HG03159 (cell line): ENCODE measurements at regions not wholly inside any gene's neighbourhood (a gene's known extent, or its start where the extent isn't known, plus 50 kb on each side); places are given as distances from the start of the nearest gene placed in this dataset.

Experiments used
- ATAC-seq: cut with Tn5 transposase; IDR thresholded peaks from one replicate; pipeline ENCODE4 v1.9.1; 2021; ENCODE audit warnings: mild to moderate bottlenecking, moderate library complexity; ENCODE audit not compliant: unreplicated experiment

DNA sequence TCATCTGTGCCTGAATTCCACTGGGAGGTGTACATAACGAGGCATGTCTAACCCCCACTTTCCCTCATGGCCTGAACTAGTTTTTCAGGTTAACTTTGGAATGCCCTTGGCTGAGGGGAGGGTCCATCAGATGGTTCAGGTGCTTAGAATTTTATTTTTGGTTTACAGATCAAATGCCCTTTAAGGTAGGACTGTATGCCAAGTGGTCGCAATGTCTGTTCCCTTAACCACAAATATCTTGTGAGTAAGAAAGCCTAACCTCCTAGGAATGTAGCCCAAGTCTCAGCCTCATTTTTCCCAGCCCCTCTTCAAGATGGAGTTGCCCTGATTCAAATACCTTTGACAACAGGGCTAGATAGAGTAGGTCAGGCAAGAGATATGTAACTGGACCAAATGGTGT is 78.4 kb downstream of the RNASET2 start:
- no peak for ATAC-seq

DNA sequence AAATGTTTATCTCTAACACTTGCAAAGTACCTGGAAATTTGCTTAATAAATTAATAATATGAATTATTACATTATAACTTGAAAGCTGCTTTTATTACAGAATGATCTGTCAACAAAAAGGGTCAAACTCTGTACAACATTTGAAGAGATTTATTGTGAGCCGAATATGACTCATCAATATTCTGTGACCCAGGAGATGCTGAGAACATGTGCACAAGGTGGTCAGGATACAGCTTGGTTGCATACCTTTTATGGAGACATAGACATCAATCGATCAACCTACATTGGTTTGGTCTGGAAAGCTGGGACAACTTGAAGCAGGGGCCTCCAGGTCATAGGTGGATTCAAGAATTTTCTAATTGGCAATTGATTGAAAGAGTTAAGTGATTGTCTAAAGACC is 79.0 kb downstream of the RNASET2 start:
- no peak for ATAC-seq

DNA sequence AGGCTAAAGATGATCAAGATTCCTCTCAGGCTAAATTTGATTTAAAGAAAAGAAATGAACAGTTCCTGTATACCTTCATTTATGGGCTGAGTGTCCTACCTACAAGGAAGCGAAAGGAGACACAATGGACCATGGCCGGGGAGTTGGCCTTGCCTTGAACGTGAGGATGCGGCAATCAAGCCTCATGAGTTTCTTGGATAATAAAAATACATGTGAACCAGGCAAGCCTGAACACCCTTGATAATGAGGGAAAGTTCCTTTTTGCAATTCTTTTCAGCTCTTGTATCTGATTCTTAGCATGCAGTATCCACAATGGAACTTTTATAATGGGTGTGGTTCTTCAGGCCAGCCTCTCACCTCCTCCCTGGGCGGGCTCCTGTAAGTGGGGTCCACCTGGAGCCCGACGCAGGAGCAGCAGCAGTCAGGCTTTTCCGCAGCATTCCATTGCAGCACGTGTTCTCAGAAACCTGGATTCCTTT is 83.8 kb downstream of the RNASET2 start:
- no peak for ATAC-seq

DNA sequence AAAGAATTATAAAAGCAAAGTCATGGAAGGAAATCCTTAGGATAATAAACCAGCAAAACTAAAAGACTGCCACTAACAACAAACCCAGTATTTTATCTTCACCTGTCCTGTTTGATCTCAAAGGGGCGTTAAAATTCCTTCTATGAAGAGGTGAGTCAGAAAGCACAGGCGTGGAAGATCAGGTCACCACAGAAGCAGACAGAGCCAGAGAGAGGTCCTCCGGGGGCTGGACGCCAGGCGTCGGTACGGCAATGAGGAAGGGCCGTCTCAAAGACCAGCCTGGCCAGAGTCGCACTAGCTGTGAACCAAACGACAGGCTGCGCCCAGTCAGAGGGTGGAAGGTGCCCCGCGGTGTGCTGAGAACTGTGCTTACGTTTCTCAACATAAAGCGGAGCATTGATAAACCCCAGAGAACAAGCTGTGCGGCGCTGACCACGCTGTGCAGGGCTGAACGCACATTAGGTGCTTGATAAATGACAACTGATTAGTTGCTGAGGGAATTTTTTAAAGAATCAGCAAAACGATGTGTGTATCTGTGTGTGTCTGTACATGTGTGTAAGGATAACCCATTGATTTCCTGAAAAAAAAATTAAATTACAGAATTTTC is 85.6 kb downstream of the RNASET2 start:
- no peak for ATAC-seq

DNA sequence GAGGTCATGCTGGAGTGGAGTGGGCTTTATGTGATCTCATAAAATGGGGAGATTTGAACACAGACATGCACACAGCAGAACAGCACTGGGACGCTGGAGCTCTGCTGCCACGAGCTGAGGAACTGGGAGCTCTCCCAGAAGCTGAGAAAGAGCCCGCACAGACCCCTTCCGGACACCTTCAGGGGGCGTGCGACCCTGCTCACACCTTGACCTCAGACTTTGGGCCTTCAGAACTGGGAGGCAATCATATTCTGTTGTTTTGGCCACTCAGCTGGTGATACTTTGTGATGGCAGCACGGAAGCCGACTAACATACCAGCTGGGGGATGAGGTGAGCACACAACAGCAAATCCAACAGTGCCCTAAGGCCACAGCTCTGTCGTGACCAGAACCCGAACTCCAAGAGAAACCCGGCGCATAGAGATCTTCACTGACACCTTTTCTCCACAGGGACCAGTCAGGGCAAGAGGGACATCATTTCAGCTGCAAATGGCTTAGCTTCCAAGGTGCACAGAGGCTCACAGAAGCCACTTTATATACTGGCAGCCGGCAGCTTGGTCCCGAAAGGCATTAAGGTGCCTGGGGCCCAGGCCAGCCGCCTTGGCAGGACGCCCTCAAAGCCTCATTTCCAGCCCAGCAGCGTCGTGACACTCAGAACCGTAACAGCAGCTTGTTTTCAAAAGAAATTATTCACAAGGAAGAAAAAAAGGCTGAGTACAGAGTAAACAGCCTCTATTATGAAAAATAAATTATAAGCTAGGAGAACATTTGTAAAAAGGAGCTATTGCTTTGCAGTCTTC is 89.3 kb downstream of the RNASET2 start:
- ATAC-seq = no peak

DNA sequence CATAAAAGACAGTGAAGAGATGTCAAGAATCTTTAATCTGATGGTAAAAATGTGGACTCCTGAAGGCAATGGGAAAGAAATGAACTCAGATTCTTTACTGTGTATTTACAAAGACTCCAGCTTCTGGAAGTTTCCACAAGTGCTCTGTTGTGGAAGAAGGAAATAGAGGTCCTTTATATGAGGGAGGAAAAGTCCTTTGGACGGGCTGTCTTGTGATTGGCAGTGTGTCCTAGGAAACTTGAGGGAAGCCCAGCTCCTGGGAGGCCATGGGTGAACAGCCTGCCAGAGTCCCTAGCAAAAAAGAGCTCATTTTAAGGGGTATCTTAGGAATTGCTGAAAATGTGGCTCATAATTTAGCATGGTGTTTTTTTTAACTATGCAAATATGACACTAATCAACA is 92.0 kb downstream of the RNASET2 start:
- no peak for ATAC-seq

DNA sequence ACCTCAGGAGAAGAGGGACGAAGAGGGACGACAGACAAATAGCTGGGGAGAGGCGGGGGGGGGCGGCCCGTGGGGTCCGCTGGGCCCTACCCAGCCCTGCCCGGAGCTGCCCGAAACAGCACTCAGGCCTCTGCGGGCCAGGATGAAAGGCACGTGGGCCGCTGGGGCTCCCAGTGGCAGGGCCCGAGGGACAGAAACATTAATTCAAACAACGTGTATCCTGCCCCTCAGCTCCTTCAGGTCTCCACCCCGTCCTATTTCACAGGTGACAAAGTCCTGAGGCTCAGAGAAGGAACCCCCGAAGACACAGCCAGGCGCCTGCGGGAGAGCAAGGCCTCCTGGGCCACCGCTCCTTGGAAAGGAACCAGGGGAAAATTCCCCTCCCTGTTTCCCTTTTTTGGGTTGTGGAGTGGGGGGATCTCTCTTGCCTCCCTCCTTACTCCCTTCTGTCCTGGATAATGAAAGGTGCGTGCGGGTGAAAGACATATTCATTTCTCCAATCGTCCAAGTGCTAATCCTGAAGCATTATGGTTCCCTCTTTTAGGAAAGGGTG is 93.3 kb downstream of the RNASET2 start:
- ATAC-seq = peak; percentile 41

DNA sequence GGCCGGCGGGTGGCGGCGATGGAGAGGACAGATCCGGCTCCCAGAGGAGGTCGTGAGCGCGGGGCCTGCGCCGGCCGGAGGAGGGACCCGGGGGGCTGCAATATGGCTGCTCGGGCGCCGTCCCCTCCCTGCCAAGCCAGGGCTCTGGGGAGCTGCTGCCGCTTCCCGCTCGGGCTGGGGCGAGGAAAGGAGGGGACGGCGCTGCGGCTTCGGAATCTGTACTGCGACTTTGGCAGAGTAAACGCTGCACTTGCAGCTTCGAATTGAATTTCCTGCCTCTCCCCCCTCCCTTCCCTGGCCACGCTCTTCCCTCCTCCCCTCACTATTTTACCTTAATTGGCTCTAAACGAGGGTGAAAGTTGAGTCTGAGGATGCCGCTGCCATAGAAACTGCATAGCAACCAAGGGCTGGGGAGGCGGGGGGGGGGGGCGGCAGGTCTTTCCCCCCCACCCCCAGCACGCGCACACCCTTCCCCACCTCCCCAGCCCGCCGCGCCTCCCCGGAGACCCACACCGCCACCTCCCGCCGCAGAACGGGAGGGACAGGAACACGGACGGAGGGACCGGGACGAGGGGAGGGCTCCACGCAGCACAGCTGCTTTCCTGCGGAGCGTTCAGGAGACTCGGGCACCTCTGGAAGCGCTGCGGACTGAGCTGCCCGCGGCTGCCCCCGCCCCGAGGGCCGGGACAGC is 93.9 kb downstream of the RNASET2 start:
- ATAC-seq = peak; percentile 41

DNA sequence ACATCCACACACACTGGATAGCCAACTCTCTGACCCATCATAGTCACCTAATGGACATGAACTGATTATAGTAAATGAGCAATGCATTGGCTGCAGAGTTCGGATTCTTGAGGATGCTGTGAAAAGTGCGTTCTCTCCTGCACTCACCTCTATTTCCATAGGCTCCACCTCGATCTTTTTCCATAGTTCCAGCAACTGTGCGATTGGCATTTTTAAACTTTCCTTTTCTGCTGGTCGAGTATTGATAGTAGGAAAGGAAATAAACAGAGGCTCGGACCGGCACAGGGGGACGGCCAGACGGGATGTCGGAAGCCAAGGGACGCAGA is 94.4 kb downstream of the RNASET2 start:
- no peak for ATAC-seq

DNA sequence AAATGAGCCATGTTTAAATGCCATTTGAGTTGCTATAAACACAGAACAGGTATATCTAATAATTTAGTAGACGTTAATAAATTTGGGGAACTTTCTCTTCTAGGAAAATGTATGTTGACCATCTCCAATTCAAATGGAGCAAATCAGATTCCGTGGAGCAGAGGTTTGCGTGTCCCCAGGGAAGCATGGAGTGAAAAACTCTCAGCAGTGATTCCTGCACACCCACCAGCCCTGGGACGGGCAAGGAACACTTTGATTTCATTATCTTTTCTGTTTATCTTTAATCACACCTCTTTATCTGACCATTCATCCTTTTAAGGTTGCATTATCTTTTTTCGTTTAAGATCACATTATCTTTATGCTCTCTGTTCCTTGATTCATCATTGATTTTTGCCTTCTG is 95.0 kb downstream of the RNASET2 start:
- ATAC-seq = no peak

DNA sequence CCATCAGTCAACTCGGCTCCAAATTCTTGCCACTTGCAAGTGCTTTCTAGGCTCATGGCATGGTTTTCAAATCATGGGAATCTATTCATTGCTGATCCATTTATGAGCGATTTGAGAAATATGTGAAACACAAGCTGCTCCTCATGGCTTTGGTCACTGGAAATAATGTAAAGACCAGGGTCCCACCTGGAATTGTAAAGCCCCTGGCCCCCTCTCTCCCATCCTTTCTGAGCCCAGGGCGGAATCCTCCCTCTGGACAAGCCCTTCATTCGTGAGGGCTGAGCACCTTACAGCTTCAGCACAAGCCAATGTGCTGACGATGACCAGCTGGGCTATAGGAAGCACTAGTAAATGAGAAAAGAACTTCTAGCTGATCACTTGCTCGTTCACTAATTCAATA is 96.0 kb downstream of the RNASET2 start:
- no peak for ATAC-seq

DNA sequence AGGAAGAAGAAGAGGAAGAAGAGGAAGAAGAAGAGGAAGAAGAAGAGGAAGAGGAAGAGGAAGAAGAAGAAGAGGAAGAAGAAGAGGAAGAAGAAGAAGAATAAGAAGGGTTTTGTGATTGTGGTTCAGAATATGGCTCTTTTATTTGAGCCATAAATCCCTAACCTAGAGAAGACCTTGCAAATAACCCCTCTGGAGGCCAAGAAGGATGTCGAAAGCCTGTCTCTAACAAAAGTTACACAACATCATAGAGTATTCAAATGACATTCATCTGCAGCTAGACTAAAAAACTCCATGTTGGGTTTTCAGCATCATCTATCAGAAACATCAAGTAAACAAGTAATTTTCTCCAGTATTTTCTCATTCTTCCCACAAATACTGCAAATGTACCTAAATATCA is 100.9 kb downstream of the RNASET2 start:
- ATAC-seq = no peak

DNA sequence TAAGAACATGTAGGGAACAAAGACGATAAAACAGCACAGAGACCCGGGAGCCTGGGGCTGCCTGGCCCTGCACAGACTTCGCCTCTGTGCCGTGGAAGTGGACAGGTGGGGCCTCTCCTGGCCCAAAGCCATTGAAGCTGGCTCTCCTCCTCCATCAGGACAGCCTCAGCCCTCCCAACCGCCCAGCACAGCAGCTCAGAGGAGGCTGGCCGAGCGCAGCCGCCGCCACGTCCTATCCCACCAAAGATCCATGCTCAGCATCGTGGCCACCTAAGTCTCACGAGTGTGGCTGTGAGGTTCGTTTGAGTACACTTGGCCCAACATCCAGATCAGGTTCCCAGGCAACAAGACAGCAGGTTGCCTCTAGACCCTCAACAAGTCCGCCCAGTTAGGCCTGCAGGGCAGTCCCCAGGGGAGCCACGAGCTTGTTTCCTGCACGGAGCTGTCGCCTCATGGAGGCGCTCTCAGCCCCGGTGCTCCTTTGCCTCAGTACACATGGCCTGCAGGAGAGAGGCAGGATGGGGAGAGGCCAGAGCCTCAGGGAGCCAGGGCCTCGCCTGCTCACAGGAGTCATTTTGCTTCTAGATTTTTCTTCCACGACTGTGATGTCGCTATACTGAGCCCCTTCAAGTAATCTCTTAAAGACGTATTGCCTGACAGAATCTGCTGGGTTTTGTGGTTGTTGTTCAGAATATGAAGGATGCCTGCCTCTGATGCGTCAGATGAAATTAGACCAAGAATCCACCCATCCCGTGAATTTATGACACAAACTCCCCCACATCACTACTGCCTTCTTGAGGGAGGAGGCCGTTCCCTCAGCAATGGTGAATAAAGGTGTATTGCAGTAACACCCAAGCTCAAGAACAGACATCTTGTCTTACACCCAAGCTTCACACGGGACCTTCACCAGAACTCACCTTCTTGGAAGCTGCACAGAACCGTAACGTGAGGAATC is 102.7 kb downstream of the RNASET2 start:
- no peak for ATAC-seq

DNA sequence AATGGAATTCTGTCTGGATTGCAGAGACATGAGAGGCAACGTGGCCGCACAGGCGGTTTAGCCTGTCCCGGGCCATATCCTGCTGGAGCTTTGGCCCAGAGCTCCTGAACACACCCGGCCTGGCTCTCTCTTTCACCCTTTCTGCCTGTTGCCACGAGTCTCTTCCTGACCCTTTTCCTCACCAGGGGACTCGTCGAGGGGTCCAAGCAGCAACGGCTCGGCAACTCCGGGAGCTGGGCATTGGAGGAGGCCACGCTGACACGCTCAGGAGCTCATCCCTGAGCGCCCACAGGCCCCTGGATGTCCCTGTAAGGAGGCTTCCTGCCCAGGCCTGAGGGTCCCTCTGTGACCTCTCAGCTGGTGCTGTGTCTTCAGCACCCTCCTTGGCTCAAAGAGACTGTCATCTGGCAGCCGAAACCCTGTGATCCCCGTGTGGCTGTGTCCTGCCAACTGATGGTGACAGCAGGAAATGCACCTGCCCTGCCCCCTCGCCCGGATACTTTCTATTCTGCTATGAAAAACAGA is 103.8 kb downstream of the RNASET2 start:
- ATAC-seq = no peak

DNA sequence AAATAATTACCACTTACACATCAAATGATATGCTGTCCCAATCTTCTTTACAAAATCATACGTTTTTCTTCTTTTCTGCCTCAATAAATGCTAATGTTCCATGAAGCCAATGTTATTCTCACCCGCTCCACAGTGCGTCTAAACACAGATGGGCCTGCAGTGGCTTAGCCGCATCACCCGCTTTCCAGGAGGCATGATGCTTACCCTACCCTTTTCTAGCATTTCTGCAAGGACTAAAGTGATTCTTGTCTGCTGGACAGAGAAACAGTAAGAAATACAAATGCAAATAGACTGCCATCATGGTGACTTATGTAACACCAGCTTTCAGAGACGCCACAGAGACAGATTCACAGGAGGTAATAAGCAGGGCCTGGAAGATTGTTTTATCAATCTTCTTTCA is 104.4 kb downstream of the RNASET2 start:
- ATAC-seq = no peak

DNA sequence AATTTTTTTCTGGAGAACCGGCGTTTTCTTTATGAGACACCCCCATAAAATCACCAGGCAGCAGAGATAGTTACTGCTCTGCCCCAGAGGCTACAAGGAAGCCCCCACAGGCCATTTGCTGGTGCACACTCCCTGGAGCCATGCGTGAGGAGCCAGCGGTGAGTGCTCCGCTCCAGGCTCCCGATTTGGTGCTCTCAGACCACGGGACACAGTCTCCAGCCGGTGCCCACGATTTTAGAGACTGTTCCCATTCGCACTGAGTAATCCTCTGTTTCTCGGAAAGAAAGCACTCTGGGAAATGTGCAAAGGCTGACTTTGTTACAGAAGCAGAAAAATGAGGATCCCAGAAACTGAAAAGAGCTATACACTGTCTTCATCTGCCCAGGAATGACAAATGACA is 104.9 kb downstream of the RNASET2 start:
- ATAC-seq = no peak

DNA sequence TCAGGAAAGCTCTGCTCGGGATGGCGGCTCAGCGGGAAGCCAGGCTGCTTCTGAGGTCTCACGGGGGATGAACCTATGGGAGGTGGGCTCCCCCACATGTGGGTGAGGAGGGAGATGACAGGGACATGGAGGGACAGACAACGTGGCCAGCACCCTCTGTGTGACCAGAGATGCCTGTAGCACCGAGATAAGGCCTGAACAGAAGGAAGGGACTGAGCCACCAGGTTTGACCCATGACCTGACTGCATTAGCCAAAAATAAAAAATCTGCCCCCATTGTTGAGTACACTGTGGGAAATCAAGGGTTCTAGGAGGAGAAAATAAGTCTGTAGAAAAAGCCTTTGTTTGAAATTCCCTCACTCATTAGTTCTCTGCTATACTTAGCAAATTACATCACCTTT is 105.7 kb downstream of the RNASET2 start:
- no peak for ATAC-seq

DNA sequence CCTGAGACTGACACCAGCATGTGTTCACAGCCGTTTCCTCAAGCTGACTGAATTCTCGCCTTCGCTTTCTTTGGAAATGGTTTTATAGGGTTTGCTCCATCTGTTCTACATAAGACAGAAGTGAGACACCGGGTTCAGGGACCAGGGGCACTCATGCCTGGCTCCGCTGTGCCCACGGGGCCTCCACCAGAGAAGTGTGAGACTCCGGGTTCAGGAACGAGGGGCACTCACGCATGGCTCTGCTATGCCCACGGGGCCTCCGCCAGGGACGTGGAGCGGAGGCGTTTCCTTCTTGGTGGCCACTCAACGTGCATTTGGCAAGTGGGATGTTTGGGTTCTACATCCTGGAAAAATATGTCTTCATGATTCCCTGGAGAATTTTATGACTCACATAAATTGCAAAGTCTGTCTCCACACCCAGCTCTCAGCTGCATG is 106.6 kb downstream of the RNASET2 start:
- no peak for ATAC-seq

DNA sequence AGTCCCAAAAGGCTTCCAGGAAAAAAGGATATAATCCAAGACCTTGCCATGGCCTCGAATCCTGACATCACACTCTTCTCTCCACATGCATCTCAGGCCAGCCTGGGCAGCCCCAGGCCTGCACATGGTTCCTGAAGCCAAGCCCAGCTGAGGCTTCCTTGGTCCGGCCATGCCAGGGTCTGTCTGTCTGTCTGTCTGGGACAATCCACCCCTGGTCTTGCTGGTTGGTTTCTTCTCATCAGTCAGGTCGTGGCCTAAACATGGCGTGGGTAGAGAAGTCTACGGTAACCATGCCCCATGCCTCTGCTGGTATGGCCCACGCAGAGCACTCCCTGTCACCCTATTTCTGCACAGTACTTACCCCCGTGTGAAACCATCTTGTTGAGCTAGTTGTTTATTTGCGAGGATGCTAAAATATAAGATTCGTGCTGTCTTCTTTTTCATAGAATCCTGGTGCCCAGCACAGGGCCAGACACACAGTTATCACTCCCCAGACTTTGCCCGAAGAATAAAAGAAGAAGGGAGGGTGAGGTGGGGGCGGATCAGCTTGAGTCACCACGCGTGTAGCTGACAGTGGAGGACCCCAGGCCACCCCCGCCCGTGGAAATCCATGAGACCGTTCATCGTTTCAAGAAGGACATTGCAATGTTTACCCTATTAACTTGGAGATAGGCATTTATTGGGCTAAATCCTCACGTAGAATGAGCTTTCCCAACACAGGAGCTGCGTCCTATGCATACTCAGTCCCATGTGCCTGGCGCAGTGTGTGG is 107.2 kb downstream of the RNASET2 start:
- ATAC-seq = no peak
